ENCODE measurements at regions not wholly inside any gene's neighbourhood (a gene's known extent, or its start where the extent isn't known, plus 50 kb on each side); places are given as distances from the start of the nearest gene placed in this dataset.

DNA sequence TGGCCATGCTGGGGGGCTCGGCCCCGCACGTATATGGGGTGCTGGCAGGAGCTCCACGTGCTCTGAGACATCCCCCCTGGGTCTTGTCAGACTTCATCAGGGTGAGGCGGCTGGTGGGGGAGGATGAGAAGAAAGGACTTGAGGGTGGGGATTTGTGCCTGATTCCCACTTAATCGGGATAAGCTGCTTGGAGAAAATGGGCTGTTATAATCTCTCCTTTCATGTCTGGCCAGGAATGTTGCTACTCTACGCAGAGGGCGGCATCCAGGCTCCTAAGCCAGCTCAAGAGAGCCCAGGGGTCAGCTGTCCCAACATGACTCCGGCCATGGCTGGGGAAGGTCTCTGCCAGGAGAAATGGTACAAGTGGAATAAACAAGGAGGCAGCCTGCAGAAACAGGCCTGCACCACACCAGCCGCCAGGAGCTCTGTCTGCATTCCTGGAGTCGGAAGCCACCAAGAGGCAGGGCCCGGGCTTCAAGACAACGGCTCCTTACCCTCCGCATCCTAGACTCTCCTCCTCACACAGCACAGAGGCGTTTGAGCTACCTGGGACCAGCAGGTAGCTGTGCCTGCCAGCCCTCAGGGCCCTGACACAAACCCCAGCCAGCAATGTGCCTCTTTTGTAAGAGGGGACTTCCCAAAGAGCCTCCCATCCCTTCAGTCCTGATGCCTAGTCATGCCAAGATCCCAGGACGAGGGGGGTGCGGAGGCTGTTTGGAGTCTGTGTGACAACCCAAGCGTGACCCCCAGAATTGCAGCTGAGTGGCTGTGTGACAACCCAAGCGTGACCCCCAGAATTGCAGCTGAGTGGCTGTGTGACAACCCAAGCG, 195.8 kb upstream of the DIO3 start:
- no peak for DNase-seq (ENCODE audit: low spot score)
- no peak overlapping the region for H3K27ac ChIP-seq
- ChIA-PET POLR2A (ENCODE audit: low non-redundant PET) (interaction anchor here (0.5 kb wide), 1 partner anchor 50 kb away, joined by 3 read pairs; no protein-coding TSS in a partner anchor), CTCF (interaction anchor here (0.9 kb wide), 1 partner anchor 9 kb away, joined by 4 read pairs; no protein-coding TSS in a partner anchor)
- TF ChIP-seq, protein P1, sequence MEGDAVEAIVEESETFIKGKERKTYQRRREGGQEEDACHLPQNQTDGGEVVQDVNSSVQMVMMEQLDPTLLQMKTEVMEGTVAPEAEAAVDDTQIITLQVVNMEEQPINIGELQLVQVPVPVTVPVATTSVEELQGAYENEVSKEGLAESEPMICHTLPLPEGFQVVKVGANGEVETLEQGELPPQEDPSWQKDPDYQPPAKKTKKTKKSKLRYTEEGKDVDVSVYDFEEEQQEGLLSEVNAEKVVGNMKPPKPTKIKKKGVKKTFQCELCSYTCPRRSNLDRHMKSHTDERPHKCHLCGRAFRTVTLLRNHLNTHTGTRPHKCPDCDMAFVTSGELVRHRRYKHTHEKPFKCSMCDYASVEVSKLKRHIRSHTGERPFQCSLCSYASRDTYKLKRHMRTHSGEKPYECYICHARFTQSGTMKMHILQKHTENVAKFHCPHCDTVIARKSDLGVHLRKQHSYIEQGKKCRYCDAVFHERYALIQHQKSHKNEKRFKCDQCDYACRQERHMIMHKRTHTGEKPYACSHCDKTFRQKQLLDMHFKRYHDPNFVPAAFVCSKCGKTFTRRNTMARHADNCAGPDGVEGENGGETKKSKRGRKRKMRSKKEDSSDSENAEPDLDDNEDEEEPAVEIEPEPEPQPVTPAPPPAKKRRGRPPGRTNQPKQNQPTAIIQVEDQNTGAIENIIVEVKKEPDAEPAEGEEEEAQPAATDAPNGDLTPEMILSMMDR (conservative IDR thresholded peaks at IDR 0.05; ENCODE audit: low read depth) = no peak

DNA sequence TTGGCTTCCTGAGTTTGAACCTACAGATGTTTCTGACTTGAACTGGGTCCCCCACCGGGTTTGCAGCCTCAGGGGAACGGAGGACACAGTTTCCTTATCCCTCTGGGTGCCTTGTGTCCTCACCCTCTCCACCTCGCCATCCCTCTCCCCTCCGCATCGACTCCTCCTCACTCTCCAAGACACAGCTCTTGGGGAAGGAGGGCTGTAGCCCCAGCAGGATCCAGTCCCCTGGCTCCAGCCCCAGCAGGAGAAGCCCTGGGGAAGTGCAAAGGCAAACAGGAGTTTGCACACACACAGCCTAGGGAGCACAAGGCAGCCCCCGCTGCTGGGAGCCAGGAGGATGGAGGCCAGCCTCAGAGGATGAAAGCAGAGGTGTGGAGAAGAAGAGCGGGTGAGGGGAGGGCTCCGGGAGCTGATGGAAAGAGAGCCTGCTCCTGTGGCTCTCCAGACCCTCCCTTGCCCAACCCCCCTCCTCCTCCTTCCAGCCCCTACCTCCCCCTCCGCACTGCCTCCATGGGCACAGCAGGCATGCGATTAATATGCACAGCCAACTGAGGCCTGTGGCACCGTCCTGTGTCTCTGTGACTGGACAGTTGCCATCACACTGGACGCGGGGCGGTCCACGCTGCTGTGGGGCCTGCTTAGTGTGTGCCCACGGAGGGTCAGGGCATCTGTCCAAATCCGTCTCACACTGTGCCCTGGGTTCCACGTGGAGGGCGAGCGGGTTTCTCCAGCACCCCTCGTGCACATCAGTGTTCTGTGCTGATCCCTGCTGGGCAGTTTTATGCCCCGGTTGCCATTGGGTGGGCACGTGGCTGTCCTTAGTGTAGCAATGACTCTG, 193.7 kb upstream of the DIO3 start:
- H3K27ac ChIP-seq = no peak overlapping the region
- ChIA-PET POLR2A (ENCODE audit: low non-redundant PET) (no interaction called here), CTCF (no interaction called here)
- DNase-seq (ENCODE audit: low spot score) = no peak
- TF ChIP-seq, protein P1 (conservative IDR thresholded peaks at IDR 0.05; ENCODE audit: low read depth) = no peak

DNA sequence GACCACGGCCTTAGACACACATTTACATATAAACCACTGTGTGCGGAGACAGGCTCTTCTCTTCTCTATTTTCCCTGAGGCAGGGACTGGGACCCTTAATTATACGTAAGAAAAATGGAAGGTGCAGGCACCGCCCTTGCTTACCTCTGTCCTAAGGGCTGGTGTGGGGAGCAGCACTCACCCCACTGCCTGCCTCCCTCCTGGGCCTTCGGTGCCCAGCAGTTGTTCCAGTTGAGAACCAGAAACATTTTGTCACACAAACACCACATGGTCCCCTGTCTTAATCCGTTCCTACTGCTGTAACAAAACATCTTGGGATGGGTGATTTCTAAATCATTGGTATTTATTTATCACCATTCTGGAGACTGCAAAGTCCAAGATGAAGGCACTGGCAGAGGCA, 192.7 kb upstream of the DIO3 start:
- DNase-seq (ENCODE audit: low spot score) = no peak
- TF ChIP-seq, protein P1 (conservative IDR thresholded peaks at IDR 0.05; ENCODE audit: low read depth) = no peak
- H3K27ac ChIP-seq = no peak overlapping the region
- ChIA-PET CTCF (no interaction called here), POLR2A (ENCODE audit: low non-redundant PET) (no interaction called here)

DNA sequence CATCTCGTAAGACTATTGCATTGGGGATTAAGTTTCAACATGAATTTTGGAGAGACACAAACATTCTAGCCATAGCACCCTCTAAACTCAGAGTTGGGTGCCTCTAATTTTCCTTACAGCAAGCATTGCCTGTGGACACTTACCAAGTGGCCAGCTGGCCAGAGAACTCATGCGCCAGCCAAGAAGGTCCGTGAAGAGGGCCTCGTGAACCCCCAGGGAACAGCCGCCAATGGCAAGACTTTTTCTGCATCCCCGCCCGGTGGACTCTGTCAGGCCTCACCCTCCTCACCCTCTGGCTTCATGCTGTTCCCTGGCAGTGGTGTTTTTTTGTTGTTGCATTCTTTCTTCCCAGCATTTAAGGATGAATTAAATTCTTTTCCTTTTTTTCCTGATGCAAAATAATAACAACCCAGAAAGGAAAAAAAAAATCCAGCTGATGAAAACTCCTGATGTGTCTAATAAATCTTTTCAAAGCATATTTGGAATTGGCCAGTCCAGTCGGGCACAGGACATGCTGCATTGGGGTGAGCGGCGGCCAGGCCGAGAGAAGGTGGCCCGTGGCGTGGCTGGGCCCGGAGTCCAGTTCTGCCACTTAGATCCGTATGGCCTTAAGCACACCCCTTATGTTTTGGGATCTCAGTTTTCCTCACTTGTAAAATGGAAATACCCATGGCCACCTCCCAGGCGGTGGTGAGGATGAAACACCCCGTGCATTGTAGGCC, 191.9 kb upstream of the DIO3 start:
- POLR2A ChIA-PET (ENCODE audit: low non-redundant PET) = no interaction called here
- no peak overlapping the region for H3K27ac ChIP-seq
- CTCF ChIA-PET = no interaction called here
- no peak for DNase-seq (ENCODE audit: low spot score)
- TF ChIP-seq, protein P1 (conservative IDR thresholded peaks at IDR 0.05; ENCODE audit: low read depth) = no peak

DNA sequence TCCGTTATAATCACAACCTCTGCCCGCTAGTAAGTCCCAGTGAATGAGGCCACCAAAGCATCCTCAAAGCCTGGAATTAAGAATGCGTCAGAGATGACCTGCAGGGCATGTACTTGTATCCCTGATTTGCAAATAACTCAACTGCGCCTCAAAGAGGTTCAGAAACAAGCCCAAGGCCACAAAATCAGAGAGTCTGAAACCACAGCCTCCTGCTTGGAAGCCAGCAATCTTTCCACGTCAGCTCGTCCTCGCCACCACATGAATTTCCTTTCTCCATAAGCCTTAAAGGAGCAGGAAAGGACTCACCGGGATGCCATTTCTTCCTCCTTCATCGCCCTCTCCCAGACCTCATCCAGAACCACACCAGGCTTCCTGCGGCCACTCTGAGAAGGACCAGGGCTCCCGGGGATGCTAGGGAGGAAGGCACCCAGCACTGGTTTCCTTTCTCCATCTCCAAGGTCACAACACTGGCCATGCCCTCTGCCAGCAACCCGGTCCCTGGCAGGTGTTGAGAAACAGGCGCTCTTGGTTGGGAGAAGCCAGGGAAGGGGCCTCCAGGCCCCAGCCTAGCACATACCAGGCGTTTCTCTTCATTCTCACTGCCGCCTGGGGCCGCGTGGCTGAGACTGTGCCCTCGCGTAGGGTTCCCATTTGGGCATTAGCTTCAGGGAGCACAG, 191.2 kb upstream of the DIO3 start:
- POLR2A ChIA-PET (ENCODE audit: low non-redundant PET) = no interaction called here
- TF ChIP-seq, protein P1 (conservative IDR thresholded peaks at IDR 0.05; ENCODE audit: low read depth) = no peak
- no peak for DNase-seq (ENCODE audit: low spot score)
- CTCF ChIA-PET = no interaction called here
- no peak overlapping the region for H3K27ac ChIP-seq

All from RWPE1 (cell line).